C4-2B (cell line): ENCODE measurements at regions not wholly inside any gene's neighbourhood (a gene's known extent, or its start where the extent isn't known, plus 50 kb on each side); places are given as distances from the start of the nearest gene placed in this dataset.

Source experiments
- ZFX ChIP-seq: fragments of 450-650 bp; IDR thresholded peaks from 2 replicates; pipeline ENCODE4 v1.6.1; 2017
- TF ChIP-seq, protein P1 (sequence below): fragments of 450-650 bp; conservative IDR thresholded peaks from 2 replicates; pipeline ENCODE4 v1.5.1; 2017; ENCODE audit warnings: mild to moderate bottlenecking

DNA sequence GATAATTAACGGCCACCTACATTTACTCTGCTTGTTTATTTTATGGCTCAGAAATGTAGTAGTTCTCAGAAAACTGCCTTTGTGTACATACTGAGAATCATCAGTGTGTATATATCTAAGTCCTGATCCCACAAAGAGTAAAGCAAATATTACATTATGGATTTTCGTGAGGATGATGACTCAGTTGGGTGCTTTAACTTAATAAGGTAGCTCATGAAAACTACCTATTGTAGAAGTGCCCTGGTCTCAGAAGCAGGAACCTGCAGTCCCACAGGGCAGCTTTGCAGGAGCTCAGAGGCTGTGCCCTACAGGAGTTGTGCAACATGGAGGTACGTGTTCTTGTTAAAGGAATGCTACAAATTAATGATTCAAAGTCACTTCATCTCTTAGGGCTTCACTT is 108.2 kb downstream of the PLG start:
- TF ChIP-seq, protein P1, sequence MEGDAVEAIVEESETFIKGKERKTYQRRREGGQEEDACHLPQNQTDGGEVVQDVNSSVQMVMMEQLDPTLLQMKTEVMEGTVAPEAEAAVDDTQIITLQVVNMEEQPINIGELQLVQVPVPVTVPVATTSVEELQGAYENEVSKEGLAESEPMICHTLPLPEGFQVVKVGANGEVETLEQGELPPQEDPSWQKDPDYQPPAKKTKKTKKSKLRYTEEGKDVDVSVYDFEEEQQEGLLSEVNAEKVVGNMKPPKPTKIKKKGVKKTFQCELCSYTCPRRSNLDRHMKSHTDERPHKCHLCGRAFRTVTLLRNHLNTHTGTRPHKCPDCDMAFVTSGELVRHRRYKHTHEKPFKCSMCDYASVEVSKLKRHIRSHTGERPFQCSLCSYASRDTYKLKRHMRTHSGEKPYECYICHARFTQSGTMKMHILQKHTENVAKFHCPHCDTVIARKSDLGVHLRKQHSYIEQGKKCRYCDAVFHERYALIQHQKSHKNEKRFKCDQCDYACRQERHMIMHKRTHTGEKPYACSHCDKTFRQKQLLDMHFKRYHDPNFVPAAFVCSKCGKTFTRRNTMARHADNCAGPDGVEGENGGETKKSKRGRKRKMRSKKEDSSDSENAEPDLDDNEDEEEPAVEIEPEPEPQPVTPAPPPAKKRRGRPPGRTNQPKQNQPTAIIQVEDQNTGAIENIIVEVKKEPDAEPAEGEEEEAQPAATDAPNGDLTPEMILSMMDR: no peak
- no peak for TF ChIP-seq ZFX
